GM19025 (cell line): ENCODE measurements at regions not wholly inside any gene's neighbourhood (a gene's known extent, or its start where the extent isn't known, plus 50 kb on each side); places are given as distances from the start of the nearest gene placed in this dataset.
A peak's percentile ranks its signal among the peaks of the same experiment; 100 is the strongest.

Experiments used
- ATAC-seq: cut with Tn5 transposase; IDR thresholded peaks from one replicate; pipeline ENCODE4 v1.9.1; 2021; ENCODE audit warnings: mild to moderate bottlenecking, low read depth, moderate library complexity; ENCODE audit not compliant: unreplicated experiment

- no peak for ATAC-seq
Measured at GRCh38 chr5:143761663-143762062, 50.3 kb upstream of the HMHB1 start.

DNA sequence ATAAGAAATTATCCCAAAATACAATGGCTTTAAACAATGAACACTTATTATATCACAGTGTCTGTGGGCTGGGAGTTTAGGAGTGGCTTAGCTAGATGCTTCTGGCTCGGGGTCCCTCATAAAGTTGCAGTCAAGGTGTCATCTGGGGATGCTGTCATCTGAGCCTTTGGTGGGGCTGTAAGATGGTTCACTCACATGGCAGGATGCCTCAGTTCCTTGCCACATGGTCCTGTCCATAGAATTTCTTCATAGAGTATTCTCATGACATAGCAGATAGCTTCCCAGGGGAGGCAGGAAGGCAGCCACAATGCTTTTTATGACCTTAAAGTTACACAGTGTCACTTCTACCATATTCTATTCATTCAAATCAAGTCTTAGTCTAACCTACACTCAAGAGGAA is 51.2 kb upstream of the HMHB1 start:
- no peak for ATAC-seq

- peak; percentile 41 for ATAC-seq
Measured at GRCh38 chr5:143760131-143760505, 51.8 kb upstream of the HMHB1 start.

DNA sequence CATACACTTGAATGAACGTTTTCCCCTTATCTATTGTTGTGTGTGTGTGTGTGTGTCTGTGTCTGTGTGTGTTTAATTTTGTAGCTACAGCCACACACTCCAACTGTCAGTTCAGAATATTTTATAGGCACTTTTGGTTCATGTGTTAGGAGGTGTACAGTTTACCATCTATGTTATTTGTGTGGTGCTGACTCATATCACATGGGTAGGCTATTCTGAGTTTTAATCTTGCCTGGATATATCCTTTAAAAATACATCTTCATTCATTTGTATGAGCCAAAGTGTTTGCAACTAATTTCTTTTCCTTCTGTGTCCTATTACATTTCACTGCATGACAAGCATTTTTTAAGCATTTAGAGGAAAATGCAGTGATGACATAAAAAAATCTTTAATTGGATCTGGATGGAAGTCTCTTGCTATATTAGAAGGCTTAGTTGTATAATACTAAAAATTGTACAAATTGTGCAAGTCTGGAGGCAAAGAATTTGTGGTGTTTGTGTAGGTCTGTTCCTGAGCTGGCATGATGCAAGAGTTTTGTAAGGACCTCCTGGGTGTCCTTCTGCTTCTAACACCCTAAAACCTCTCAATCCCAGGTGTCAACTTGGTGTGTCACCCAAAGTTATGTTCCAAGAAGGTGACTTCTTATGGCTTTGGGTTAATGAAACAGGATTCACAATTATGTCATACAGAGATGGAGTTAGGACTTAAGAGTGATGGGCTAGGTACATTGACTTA is 52.4 kb upstream of the HMHB1 start:
- ATAC-seq = peak; percentile 9

GRCh38 chr5:143758750-143759149 is 53.2 kb upstream of the HMHB1 start:
- no peak for ATAC-seq

- ATAC-seq = no peak
Measured at GRCh38 chr5:143758015-143758414, 53.9 kb upstream of the HMHB1 start.

DNA sequence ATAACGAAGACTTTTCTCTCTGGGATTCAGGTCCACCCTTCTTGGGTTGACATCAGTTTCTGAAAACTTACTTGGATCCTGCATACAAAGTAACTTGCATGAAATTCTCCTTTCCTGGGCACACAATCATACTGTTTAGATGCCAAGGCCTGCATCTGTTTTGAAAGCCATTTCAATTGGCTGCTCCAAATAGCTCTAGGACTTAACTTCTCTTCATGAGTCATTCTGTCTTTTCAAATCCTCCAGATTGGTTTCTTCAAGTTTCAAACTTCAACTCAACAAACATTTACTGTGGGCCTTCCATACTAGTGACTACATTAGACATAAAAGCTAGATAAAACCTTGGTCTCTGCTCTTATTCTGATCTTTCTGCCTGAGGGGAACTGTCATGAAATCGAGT is 54.8 kb upstream of the HMHB1 start:
- ATAC-seq = no peak

- ATAC-seq = no peak
Measured at GRCh38 chr5:143755966-143756365, 56.0 kb upstream of the HMHB1 start.

GRCh38 chr5:143752165-143752850 is 59.7 kb upstream of the HMHB1 start:
- no peak for ATAC-seq

DNA sequence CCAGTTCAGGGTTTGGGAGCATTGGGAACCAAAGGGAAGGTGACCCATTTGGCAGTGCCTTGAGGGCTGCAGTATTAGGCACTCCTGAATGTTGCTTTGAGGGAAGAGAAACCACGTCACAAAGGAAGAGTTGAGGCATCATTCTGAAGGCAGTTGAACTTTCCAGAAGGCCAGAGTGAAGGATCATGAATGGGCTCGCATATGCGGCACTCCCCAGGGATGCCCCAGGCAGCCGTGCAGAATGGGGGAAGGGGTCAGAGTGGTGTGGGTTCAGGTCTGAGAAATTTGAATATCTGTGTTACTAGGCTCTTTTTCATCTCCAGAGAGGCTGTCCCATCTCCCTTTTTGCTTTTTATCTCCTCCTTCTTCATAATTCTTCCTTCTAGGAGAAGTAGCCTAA is 60.6 kb upstream of the HMHB1 start:
- ATAC-seq = no peak

DNA sequence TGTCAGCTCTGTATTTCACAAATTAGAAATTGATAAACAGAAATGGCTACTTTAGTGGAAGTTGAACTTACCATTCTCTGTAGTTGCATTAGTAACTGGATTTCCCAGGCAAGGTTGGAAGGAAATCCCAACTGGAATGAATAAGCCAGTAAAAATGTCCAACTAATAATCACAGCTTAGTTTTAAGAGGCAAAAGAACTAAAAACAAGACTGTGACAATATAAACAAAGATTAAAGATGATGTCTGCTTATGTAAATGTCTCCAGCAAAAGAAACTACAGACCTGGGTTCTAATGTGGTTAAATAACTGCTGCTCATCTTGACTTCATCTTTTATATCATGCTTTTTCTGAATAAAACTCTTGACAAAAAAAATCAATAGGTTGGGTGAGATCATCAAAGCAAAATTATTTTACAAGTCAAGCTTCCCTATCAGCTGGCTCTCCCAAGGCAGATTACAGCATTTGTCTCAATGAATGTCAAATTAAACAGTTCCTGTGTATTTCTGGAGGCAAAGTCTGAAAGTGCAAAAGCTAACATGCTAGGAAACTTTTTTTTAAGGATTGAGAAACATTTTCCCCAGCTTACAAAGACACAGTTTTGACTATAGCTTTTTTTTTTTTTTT is 62.3 kb upstream of the HMHB1 start:
- no peak for ATAC-seq

DNA sequence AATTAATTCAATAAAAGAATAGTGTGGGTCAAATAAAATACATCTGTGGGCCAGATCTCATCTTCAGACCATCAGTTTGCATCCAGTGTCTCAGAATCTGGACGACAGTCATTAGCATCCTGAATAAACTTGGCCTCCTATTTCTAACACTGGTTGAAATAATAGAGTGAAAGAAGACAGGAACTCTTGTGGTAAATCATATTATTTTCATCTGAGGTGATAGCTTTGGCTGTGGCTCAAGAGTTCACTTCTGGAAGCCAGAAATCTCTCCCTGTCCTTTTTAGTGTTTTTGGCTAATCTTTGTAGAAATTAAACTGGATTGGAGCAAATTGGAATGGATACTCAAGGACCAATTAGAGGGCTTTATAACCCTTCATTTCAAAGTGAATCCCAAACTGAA is 63.4 kb upstream of the HMHB1 start:
- no peak for ATAC-seq

- no peak for ATAC-seq
Measured at GRCh38 chr5:143742951-143743350, 69.0 kb upstream of the HMHB1 start.

GRCh38 chr5:143741421-143741820 is 70.5 kb upstream of the HMHB1 start:
- ATAC-seq = no peak

DNA sequence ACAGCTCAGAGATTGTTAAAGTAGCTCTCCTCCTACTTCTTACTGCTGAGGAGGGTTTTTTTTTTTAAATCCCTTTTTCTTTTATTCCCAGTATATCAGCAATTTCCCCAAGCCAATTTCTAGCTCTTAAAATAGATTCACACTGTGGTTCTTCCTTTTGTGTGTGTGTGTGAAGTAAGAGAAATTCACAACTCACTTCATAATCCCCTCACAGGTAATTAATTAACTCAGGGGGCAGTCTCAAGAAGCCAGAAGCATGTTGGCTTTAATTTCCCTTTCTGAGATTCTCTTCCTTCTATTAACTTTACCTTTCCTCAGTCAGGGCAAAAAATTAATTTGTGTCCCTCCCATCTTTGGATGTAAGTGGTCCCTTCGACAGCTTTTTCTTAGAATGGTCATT is 71.0 kb upstream of the HMHB1 start:
- ATAC-seq = no peak

GRCh38 chr5:143739746-143740145 is 72.2 kb upstream of the HMHB1 start:
- ATAC-seq = no peak

DNA sequence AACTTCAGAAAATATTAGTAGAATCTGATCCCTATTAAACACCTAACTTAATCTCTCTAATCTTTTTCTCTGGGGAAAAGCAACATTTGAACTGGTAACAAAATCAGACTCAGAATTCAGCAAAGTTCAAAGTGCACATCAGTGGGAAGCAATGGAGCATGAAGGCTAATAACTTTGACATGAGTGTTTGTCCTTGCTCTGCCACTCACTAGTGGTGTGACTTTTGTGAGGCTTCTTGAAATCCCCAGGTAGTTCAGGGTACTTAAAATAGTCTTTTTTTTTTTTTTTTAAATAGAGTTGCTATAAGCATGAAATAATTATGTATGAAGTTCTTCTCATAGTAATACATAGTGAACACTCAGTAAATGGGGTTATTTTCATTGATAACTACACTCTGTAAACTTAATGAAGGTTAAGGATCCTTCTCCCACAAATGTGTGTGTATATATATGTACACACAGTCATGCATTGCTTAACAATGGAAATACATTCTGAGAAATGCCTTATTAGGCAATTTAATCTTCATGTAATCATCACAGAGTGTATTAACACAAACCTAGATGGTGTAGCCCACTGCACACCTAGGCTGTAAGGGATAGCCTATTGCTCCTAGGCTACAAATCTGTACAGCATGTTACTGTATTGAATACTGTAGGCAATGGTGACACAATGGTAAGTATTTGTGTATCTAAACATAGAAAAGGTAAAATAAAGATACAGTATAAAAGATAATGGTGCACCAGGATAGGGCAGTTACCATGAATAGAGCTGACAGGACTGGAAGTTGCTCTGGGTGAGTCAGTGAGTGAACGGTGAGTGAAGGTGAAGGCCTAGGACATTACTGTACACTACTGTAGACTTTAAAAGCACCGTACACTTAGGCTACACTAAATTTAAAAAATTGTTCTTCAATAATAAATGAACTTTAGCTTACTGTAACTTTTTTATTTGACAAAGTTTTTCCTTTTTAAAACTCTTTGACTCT is 73.3 kb upstream of the HMHB1 start:
- no peak for ATAC-seq

GRCh38 chr5:143737062-143737461 is 74.9 kb upstream of the HMHB1 start:
- ATAC-seq = no peak

GRCh38 chr5:143734456-143734780 is 77.5 kb upstream of the HMHB1 start:
- no peak for ATAC-seq

GRCh38 chr5:143733665-143734455 is 78.1 kb upstream of the HMHB1 start:
- no peak for ATAC-seq
